Astrocyte (in vitro differentiated cells and primary cell): ENCODE measurements at regions not wholly inside any gene's neighbourhood (a gene's known extent, or its start where the extent isn't known, plus 50 kb on each side); places are given as distances from the start of the nearest gene placed in this dataset.
A peak's percentile ranks its signal among the peaks of the same experiment; 100 is the strongest.

Experiments used
- DNase-seq: peaks from one replicate; pipeline ENCODE4 v3.0.0-alpha.2; 2010; ENCODE audit warnings: low read depth
- FAIRE-seq: peaks from 2 replicates; lab custom pipeline; 2011; peaks lifted over from hg19 to GRCh38; lab: Jason Lieb, UNC
- H2AFZ ChIP-seq: 2 replicates; pipeline ENCODE4 v1.6.0; 2012; ENCODE audit warnings: low read depth, low read length, inconsistent platforms
- H3K27ac ChIP-seq: 2 replicates; pipeline ENCODE4 v1.5.1; 2011; ENCODE audit warnings: low read depth, low read length, inconsistent platforms
- H3K27me3 ChIP-seq: 2 replicates; pipeline ENCODE4 v1.6.0; 2011; ENCODE audit warnings: low read length, inconsistent platforms; ENCODE audit not compliant: insufficient read depth
- H3K36me3 ChIP-seq: 2 replicates; pipeline ENCODE4 v1.5.1; 2011; ENCODE audit warnings: low read length, inconsistent platforms; ENCODE audit not compliant: insufficient read depth
- H3K4me1 ChIP-seq: 2 replicates; pipeline ENCODE4 v1.5.1; 2011; ENCODE audit warnings: low read length, inconsistent platforms; ENCODE audit not compliant: insufficient read depth
- H3K4me2 ChIP-seq: 2 replicates; pipeline ENCODE4 v1.6.0; 2012; ENCODE audit warnings: low read length, inconsistent platforms
- H3K4me3 ChIP-seq: 2 replicates; pipeline ENCODE4 v1.5.1; 2011; ENCODE audit warnings: low read depth, mild to moderate bottlenecking, low read length, inconsistent platforms; ENCODE audit not compliant: insufficient read depth
- H3K79me2 ChIP-seq: 2 replicates; pipeline ENCODE4 v1.6.0; 2012; ENCODE audit warnings: mild to moderate bottlenecking, low read length, inconsistent platforms; ENCODE audit not compliant: insufficient read depth
- H3K9ac ChIP-seq: 2 replicates; pipeline ENCODE4 v1.6.0; 2012; ENCODE audit warnings: mild to moderate bottlenecking, low read length, inconsistent platforms
- H3K9me3 ChIP-seq: 2 replicates; pipeline ENCODE4 v1.5.1; 2012; ENCODE audit warnings: low read depth, mild to moderate bottlenecking, low read length, inconsistent platforms; ENCODE audit not compliant: insufficient read depth
- H4K20me1 ChIP-seq: 2 replicates; pipeline ENCODE4 v1.6.0; 2012; ENCODE audit warnings: low read length, inconsistent platforms; ENCODE audit not compliant: insufficient read depth
- H3K27ac Mint-ChIP-seq: one replicate; pipeline ENCODE4 v1.8.0; 2021; ENCODE audit warnings: mild to moderate bottlenecking, mixed read lengths; ENCODE audit not compliant: unreplicated experiment
- H3K27me3 Mint-ChIP-seq: one replicate; pipeline ENCODE4 v1.8.0; 2021; ENCODE audit warnings: low read depth, mixed read lengths; ENCODE audit not compliant: unreplicated experiment
- H3K36me3 Mint-ChIP-seq: one replicate; pipeline ENCODE4 v1.8.0; 2021; ENCODE audit warnings: low read depth, mixed read lengths; ENCODE audit not compliant: unreplicated experiment
- H3K4me1 Mint-ChIP-seq: one replicate; pipeline ENCODE4 v1.8.0; 2021; ENCODE audit warnings: low read depth, mixed read lengths; ENCODE audit not compliant: unreplicated experiment
- H3K4me3 Mint-ChIP-seq: one replicate; pipeline ENCODE4 v1.8.0; 2021; ENCODE audit warnings: mild to moderate bottlenecking, moderate library complexity, mixed read lengths; ENCODE audit not compliant: unreplicated experiment
- H3K9me3 Mint-ChIP-seq: one replicate; pipeline ENCODE4 v1.8.0; 2021; ENCODE audit warnings: mild to moderate bottlenecking, mixed read lengths; ENCODE audit not compliant: unreplicated experiment
- CTCF ChIP-seq: IDR thresholded peaks from 2 replicates; pipeline ENCODE4 v1.5.1; 2011; ENCODE audit warnings: low read depth, mild to moderate bottlenecking, inconsistent platforms, low read length, moderate library complexity; ENCODE audit not compliant: insufficient read depth
- EZH2 ChIP-seq: IDR thresholded peaks from 2 replicates; pipeline ENCODE4 v1.6.1; 2012; ENCODE audit warnings: mild to moderate bottlenecking, low read length, inconsistent platforms; ENCODE audit not compliant: insufficient read depth

GRCh38 chr3:30161375-30161774 is 445.0 kb upstream of the TGFBR2 start:
- Histone ChIP-seq H3K9me3 (no peaks in the 10 kb centered on the region), H3K4me3 (no peak overlapping the region), H3K36me3 (no peaks in the 10 kb centered on the region), H3K9ac (no peak overlapping the region), H3K4me1 (peaks cover 4% of the 10 kb centered on the region), H3K27me3 (no peaks in the 10 kb centered on the region), H4K20me1 (no peaks in the 10 kb centered on the region), H3K4me2 (no peak overlapping the region), H3K27ac (no peak overlapping the region), H2AFZ (no peak overlapping the region), H3K79me2 (no peaks in the 10 kb centered on the region)
- Mint-ChIP-seq H3K9me3 (peaks cover 2% of the 10 kb centered on the region), H3K27me3 (no peaks in the 10 kb centered on the region), H3K36me3 (no peaks in the 10 kb centered on the region), H3K27ac (no peak overlapping the region), H3K4me3 (no peak overlapping the region), H3K4me1 (no peaks in the 10 kb centered on the region)
- no peak for FAIRE-seq
- TF ChIP-seq CTCF (no peak), EZH2 (no peak)
- DNase-seq = peak; percentile 43

GRCh38 chr3:30162579-30162978 is 443.8 kb upstream of the TGFBR2 start:
- Mint-ChIP-seq H3K4me1 (peaks cover under 1% of the 10 kb centered on the region), H3K36me3 (no peaks in the 10 kb centered on the region), H3K4me3 (no peak overlapping the region), H3K9me3 (peaks cover 2% of the 10 kb centered on the region), H3K27me3 (no peaks in the 10 kb centered on the region), H3K27ac (no peak overlapping the region)
- FAIRE-seq = peak; percentile 76
- H3K9me3 ChIP-seq = no peaks in the 10 kb centered on the region
- no peaks in the 10 kb centered on the region for H4K20me1 ChIP-seq
- H2AFZ ChIP-seq = no peak overlapping the region
- H3K27me3 ChIP-seq = no peaks in the 10 kb centered on the region
- peak; percentile 95 for DNase-seq
- H3K9ac ChIP-seq = no peak overlapping the region
- no peak overlapping the region for H3K27ac ChIP-seq
- peak overlapping the region; percentile 1 for H3K4me2 ChIP-seq
- H3K4me3 ChIP-seq = no peak overlapping the region
- no peaks in the 10 kb centered on the region for H3K36me3 ChIP-seq
- TF ChIP-seq CTCF = no peak
- TF ChIP-seq EZH2 = no peak
- peaks cover 4% of the 10 kb centered on the region for H3K4me1 ChIP-seq
- H3K79me2 ChIP-seq = no peaks in the 10 kb centered on the region

GRCh38 chr3:30166535-30166934 is 439.9 kb upstream of the TGFBR2 start:
- Mint-ChIP-seq H3K4me3 (no peak overlapping the region), H3K9me3 (peaks cover 2% of the 10 kb centered on the region), H3K27me3 (peaks cover 2% of the 10 kb centered on the region), H3K36me3 (no peaks in the 10 kb centered on the region), H3K4me1 (peaks cover 2% of the 10 kb centered on the region), H3K27ac (no peak overlapping the region)
- Histone ChIP-seq H3K4me2 (no peak overlapping the region), H3K9ac (no peak overlapping the region), H4K20me1 (no peaks in the 10 kb centered on the region), H3K27ac (no peak overlapping the region), H3K4me1 (peaks cover 4% of the 10 kb centered on the region), H3K27me3 (no peaks in the 10 kb centered on the region), H2AFZ (no peak overlapping the region), H3K9me3 (no peaks in the 10 kb centered on the region), H3K79me2 (no peaks in the 10 kb centered on the region), H3K4me3 (no peak overlapping the region), H3K36me3 (no peaks in the 10 kb centered on the region)
- TF ChIP-seq CTCF (no peak), EZH2 (no peak)
- FAIRE-seq = no peak
- DNase-seq = no peak
